GM21825 (cell line): ENCODE measurements at regions not wholly inside any gene's neighbourhood (a gene's known extent, or its start where the extent isn't known, plus 50 kb on each side); places are given as distances from the start of the nearest gene placed in this dataset.
"Not testable (repeated sequence)": the region's sequence is repeated elsewhere in the genome, so short reads cannot be mapped to it uniquely, and the experiment has no call there.

Source experiments
- ATAC-seq: cut with Tn5 transposase; IDR thresholded peaks from one replicate; pipeline ENCODE4 v1.9.1; 2021; ENCODE audit warnings: mild to moderate bottlenecking, moderate library complexity; ENCODE audit not compliant: unreplicated experiment

DNA sequence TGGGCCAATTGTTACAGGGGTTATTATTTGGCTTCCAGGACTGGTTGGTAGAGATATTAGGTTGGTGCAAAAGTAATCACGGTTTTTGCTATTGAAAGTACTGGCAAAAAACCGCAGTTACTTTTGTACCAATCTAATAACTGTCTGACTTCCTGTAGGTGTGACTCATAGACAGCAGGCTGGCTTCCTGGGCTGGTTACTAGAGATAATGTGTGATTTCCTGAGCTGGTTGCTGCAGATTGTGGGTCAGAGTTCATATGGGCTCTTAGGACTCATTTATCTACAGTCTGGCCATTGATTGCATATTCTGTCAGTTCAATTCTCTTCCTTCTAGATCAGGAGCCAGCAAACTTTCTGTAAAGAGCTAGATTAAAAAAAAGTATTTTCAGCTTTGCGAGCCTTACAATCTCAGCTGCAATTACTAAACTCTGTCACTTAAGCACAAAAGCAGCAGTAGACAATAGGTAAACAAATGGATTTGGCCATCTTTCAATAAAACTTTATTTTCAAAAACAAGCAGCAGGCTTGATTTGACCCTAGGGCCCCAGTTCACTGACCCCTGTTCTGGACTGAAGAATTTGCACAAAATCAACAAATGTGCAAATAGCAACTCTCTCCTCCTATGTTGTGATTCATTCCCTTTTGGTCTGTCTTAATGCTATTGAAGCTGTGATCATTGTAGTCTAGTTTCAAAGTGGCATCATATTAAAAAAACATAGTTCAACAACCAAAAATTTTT, 50.8 kb upstream of the BOD1L1 start:
- no peak for ATAC-seq

DNA sequence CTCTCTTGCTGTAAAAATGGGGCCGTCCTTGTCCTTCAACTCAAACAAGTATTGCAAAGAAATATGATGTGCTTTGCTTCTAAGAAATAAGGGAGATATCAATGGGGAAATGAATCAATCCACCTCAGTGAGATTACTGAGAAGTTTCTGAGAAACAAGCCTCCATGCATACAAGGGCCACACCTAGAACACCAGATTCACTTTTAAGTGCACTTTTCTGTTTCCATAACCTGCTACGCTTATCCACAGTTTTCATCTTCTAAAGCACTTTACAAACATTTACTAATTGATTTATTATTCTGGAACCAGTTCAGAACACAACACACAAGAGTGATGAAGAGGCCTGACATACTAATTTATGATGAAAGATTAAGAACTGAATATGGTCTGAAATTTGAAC, 54.0 kb upstream of the BOD1L1 start:
- no peak for ATAC-seq

DNA sequence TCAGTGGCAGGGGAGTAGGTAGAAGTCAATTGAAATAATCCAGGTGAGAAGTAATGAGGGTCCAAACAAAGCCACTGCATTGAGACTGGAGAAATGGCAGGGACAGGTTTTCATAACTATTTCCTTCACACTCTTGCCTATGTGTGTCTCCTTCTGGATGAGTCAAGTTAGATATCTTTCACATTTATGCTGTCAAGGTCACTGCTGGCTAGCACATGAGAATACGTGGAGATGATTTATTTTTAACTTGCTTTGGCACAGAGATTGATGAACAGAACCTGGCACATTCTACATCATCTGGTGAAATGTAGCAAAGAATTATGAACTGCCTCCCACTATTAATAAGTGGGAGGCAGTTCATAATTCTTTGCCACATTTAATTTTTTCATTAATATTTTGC, 66.7 kb upstream of the BOD1L1 start:
- no peak for ATAC-seq

DNA sequence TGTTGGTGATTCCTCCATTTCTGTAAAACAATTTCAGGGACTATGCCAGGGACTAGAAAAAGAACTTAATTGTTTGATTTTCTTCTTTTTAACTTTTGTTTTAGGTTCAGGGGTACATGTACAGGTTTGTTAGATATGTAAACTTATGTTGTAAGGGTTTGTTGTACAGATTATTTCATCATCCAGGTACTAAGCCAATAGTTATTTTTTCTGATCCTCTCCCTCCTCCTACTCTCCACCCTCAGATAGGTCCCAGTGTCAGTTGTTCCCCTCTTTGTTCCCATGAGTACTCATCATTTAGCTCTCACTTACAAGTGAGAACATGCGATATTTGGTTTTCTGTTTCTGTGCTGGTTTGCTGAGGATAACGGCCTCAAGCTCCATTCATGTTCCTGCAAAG, 70.8 kb upstream of the BOD1L1 start:
- no peak for ATAC-seq

DNA sequence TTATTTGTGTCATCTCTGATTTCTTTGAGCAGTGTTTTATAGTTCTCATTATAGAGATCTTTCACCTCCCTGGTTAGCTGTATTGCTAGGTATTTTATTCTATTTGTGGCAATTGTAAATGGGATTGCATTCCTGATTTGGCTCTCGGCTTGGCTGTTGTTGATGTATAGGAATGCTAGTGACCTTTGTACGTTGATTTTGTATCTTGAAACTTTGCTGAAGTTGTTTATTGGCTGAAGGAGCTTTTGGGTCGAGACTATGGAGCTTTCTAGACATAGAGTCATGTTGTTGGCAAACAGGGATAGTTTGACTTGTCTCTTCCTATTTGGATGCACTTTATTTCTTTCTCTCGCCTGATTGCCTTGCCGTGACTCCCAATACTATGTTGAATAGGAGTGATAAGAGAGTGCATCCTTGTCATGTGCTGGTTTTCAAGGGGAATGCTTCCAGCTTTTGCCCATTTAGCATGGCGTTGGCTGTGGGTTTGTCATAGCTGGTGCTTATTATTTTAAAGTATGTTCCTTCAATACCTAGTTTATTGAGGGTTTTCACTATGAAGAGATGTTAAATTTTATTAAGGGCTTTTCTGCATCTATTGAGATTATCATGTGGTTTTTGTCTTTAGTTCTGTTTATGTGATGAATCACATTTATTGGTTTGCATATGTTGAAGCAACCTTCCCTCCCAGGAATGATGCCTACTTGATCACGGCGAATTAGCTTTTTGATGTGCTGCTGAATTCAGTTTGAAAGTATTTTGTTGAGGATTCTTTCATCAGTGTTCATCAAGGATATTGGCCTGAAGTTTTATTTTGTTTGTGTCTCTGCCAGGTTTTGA, 72.7 kb upstream of the BOD1L1 start:
- no peak for ATAC-seq

DNA sequence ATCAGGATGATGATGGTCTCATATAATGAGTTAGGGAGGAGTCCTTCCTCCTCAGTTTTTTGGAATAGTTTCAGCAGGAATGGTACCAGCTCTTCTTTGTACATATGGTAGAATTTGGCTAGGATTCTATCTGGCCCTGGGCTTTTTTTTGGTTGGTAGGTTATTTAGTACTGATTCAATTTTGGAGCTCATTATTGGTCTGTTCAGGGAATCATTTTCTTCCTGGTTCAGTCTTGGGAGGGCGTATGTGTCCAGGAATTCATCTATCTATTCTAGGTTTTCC, 73.3 kb upstream of the BOD1L1 start:
- not testable (repeated sequence) for ATAC-seq

DNA sequence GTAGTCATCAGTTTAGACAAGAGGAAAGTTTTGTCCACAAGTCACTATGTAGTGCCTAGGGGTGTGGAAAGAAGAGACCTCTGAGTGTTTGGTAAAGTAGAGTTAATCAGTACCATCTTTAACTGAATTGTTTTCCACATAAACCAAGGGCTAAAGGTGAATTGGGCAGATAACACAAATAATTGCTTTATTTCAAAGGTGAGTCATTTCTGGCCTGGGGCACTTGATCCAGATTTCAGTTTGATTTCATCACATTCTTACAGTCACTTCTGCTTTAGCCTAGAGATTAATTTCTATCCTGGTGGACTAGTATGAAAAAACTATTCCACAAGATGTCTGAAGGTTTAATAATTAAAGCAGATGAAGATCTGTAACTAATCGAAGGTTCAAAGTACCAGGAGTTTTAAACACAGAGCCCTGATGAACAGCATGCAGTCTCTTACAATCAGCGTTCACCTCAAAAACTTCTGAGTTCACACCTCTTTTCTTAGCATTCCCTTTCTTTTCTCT, 74.5 kb upstream of the BOD1L1 start:
- ATAC-seq: no peak

DNA sequence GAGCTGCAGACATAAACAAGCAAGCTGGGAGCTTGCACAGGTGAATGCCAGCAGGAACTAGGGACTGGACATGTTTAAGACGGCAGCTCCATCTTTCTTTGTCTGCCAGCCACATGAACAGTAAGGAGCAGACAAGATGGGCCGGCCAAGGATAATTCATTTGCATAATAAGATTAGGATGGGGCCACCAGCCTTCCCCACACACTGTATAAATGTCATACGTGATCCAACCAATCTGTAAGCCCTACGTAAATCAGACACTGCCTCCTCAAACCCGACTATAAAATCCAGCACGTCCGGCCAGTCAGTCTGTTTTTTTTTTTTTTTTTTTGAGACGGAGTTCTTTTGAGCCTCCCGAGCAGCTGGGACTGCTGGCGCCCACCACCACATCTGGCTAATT, 75.6 kb upstream of the BOD1L1 start:
- no peak for ATAC-seq

DNA sequence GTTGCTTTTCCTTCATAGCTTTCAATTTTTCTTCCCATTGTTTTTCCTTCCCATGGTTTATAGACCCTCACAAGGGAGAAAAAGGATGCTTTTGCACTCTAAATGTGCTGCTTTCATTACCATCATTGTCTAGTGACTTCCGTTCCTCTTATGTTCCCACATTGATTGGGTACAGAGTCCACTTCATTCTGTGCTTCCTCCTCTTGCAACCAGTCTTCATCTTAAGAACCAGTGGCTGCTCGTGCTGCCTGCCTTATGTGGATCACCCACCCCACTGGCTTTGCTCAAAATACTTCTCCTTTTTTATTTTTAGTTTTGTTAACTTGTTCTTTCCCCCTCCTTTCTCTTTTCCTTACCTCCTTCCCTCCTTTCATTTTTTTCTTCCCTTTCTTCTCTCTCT, 76.5 kb upstream of the BOD1L1 start:
- ATAC-seq: no peak

DNA sequence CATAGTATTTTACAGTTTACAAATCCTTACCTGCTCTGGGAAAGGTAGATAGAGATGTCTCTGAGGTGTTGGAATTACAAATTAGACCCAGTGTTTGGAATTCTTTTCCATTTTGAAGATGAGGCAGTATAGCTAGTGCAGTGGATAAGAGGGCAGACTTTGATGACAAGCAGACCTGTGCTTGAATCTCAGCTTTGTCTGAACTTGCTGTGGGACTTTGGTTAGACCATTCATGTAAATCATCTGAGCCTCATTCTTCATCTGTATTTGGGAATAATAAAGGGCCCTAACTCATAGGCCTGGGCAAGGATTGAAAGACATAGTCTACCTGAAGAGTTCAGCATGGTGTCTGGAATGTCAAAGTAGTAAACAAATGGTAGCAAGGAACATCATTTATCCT, 77.2 kb upstream of the BOD1L1 start:
- no peak for ATAC-seq

DNA sequence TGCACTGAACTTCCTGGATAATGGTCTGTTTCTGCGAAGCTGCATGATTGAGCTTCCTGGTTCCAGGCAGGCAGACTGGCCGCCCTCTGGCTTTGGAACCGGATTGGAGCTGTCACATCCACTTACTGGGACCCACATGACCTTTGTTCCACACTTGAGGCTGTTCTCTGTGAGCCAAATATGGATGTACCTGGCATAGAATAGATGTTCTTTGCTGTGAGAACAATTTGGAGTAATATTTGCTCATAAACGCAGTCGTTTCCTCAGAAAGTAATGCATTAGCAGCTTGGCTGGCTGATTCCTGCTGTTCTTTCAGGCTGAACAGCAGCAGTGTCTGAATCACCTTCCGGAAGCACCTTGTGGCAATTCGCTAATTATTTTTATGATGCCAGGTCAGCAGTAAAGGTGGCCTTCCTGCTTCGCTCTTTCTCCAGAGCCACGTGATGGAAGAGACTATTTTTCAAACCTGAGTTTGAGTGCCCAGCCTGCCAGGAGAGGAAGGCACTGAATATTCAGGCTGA, 78.1 kb upstream of the BOD1L1 start:
- no peak for ATAC-seq

DNA sequence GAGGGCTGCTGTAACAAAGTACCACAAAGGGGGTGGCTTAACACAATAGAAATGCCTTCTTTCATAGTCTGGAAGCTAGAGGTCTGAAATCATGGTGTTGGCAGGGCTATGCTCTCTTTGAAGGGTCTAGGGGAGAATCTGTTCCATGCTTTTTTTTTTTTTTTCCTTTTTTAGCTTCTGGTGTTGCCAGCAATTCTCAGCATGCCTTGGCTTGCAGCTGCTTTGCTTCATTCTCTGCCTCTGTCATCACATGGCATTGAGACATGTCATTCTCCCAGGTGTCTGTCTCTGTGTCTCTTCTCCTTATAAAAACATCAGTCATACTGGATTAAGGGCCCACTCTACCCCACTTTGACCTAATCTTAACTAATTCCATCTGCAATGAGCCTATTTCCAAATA, 78.6 kb upstream of the BOD1L1 start:
- no peak for ATAC-seq

DNA sequence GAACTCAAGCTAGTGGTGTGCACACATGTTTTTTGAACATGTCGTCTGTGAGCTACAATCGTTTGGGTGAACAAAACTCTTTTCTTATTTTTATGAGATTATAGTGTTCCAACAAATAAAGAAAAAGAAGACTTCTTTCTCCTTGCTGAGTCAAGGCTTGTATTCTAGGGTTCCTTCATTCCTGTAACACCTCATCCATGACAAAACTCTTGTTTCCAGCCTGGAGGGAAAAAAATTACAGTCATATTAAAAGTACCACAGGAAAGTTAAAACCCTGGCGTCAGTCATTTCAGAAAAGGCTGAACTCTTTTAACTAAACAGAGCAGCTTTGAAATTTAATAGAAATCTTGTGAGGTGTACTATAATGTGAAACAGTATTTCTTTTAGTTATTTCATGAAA, 79.2 kb upstream of the BOD1L1 start:
- ATAC-seq: no peak

DNA sequence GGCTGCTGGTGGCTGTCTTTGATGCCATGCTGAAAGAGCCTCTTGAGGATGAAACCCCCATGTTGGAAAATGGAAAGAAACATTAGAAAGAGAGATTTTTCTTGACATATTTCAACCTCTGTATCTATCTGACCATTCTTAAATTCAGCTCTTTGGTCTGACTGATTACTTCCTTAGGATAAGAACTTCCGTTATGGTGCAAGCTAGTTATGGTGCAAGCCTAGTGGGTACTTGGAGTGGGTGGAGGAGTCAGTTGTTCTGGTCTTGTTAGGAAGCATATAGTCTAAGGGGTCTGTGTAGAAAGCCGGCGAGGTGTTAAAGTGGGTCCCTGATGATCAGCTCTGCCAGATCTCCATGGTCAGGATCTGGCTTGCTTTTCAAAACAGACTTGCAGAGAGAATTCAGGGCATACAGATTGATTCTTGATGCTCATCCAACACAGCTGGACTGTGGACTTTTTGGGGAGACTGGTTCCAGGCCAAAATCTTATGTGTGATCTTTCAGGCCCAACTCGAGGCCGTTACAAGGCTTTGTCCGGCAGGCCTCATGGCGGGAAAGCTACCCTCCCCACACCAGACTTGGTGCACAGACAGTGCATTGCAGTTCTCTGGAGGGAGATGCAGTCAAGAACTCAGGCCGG, 82.8 kb upstream of the BOD1L1 start:
- no peak for ATAC-seq

DNA sequence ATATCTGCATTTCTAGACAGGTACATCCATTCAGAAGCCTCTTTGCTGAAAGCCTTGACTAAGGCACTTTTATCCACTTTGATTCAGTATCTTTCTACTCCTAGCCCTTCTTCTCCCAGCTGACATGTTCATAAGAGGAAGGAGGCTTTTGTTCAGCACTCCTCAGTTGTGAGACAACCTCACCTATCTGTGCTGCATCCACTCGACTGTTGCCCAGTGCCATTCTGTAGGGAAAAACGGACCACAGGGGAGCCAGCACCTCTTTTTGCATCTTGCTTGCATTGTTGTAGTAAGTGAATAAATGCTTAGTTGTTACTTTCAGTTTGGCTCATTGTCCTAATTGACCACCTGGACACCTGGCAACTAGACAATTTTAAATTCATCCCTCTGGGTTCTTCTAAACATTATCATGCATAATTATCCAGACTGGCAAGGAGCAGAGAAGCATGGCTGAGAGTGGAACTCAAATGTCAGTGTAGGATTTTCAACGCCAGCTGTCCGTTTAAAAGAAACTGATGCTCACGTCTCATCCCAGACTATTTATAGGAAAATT, 83.8 kb upstream of the BOD1L1 start:
- ATAC-seq: no peak

DNA sequence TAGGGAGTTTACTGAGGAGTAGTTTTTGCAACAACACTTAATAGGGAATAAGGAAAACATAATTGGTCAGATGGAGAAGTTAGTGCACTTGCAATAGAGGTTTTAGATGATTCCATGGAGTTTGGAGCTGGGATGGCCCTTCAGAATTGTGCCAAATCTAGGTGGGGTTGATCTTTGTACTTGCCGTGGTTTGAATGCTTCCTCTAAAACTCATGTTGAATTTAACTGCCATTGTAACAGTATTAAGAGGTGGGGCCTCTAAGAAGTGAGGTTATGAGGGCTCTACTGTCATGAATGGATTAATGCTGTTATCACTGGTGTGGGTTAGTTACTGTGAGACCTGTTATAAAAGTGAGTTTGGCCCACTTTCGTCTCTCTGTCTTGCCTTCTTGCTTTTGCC, 94.4 kb upstream of the BOD1L1 start:
- ATAC-seq: no peak

DNA sequence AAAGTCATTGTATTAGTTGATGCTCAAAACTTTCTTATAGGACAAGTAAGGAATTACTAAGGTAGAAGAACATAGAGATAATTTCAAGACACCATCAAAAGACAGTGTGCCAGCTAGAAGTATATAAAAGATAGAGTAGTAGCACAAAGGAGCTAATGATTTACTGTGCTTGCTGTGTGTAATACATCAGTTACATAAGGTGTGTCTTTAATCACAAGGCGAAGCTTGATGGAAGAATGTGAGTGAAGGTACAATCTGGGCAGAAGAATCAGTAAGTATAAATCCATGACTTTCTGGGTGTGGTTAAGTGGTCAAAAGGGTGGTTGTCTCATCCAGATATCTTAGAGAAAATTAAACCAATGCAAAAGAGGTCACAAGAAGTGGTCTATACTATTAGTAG, 95.1 kb upstream of the BOD1L1 start:
- ATAC-seq: no peak

DNA sequence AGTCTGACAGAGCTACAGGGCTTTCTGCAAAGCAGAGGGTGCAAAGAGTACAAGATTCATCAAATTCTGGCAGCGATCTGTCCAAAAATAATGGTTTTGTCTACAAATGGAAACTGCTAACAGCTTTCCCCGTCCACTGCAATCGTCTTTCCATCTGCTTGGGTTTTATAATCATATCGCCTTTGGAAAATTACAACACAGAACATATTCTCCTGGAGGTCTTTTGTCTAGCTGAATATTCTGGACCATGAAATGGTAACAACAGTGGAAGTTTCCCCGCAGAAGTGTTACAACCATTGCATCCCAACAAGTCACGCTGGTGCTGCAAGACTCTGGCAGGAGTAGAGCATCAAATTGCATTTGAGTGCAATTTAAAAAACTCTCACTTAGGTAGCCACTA, 101.2 kb upstream of the BOD1L1 start:
- no peak for ATAC-seq

DNA sequence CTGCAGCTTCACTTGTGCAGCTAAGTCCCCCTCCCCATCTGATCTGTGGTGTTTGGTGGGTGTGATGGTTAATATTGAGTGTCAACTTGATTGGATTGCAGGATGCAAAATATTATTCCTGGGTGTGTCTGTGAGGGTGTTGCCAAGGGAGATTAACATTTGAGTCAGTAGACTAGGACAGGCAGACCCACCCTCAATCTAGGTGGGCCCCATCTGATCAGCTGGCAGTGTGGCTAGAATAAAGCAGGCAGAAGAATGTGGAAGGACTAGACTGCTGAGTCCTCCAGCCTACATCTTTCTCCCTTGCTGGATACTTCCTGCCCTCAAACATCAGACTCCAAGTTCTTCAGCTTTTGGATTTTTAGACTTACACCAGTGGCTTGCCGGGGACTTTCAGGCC, 103.5 kb upstream of the BOD1L1 start:
- no peak for ATAC-seq

DNA sequence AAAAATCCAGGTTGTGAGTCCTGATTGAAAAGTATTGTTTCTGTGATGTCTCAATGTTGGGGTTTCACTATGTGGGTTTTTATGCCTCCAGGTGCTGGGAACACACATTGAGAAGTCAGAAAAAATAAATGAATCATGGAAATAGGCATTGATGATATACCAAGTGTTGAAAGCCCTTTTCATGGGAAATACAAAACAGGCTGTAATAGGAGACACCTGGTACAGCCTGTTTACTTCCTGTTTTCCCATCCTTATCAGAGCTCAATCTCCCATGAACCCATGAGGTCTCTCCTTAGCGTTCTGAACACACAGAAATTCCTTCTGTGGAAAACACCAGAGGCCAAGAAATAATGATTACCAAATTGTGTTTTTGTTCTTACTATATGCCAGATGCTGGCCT, 106.3 kb upstream of the BOD1L1 start:
- ATAC-seq: no peak

DNA sequence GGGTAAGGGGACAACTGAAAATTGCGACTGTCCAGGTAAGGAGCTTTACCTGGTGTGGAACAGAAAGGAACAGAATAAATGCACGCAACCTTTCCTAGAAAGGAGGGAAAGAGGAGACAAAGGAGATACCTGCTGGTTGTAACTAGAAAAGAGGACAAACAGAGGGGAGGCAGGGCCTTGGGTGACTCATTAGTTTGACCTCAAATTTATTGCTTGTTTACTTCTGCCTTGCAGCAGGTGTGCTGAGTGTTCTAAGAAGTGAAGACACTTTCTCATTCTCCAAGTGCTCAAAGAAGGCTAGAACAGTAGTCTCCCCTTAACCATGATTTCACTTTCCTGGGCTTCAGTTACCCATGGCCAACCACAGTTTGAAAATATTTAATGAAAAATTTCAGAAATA, 123.1 kb upstream of the BOD1L1 start:
- ATAC-seq: no peak

DNA sequence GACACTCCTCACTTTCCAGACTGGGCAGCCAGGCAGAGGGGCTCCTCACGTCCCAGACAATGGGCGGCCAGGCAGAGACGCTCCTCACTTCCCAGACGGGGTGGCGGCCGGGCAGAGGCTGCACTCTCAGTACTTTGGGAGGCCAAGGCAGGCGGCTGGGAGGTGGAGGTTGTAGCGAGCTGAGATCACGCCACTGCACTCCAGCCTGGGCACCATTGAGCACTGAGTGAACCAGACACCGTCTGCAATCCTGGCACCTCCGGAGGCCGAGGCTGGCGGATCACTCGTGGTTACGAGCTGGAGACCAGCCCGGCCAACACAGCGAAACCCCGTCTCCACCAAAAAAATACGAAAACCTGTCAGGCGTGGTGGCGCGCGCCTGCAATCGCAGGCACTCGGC, 134.1 kb upstream of the BOD1L1 start:
- ATAC-seq: not testable (repeated sequence)
